ENCODE measurements at regions not wholly inside any gene's neighbourhood (a gene's known extent, or its start where the extent isn't known, plus 50 kb on each side); places are given as distances from the start of the nearest gene placed in this dataset.

DNA sequence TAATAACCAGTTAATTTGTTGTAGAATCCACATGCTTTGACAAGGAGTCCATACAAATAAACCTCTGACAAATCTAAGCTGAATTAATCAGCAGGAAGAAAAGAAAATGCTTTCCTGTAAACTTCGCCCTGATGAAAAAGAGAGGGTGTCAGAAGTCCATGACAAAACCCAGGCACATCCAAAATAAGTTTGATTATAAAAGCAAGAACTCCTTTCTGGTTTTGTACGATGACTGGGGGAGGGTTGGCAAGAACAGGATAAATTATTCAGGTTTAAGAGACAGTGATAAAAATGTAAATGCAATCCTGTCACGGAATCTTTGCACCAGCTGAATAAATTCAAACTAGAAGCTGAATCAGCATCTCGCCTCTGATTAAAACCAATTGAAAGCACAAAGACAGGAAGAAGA lies 469.2 kb upstream of the TNP1 start:
- no peak for DNase-seq

DNA sequence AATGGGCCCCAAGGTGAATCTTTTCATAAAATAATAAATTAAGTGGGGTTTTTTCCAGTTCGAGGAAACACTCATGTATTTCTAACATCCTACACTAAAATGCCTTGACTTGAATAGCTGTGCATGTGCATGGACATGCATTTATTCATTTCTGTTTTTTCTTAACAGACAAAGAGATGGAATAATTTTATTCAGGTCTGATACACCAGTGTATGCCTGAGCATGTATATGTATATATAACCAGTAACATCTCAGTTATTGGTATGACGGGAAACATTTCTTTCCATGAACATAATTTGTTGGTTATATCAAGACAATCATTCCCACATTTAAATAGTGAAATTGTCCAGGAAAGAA lies 468.7 kb upstream of the TNP1 start:
- DNase-seq: no peak

DNA sequence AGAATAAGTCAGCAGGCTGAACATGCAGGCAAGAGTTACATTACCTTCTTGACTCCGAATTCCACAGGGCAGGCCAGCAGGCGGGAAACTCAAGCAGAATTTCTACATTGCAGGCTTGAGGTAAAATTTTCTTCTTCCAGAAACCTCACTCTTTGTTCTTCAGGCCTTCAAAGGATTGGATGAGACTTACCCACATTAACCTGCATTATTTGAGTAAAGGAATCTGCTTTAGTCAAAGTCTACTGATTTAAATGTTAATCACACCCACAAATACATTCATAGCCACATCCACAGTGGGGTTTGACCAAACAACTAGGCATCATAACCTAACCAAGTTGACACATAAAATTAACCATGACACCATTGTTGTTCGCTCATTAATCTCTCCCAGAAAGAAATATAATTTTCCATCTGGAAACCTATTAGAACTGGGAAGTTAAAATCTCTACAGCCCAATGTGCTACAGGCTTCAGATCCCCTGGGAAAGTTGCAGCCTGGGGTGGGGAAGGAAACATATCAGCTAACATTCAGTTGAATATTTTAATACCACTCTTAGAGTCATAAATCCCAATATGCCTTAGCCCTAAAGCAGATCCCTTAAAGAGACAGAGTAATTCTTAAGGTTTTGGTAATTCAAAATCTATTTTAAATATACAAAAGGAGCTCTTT lies 468.2 kb upstream of the TNP1 start:
- no peak for DNase-seq

DNA sequence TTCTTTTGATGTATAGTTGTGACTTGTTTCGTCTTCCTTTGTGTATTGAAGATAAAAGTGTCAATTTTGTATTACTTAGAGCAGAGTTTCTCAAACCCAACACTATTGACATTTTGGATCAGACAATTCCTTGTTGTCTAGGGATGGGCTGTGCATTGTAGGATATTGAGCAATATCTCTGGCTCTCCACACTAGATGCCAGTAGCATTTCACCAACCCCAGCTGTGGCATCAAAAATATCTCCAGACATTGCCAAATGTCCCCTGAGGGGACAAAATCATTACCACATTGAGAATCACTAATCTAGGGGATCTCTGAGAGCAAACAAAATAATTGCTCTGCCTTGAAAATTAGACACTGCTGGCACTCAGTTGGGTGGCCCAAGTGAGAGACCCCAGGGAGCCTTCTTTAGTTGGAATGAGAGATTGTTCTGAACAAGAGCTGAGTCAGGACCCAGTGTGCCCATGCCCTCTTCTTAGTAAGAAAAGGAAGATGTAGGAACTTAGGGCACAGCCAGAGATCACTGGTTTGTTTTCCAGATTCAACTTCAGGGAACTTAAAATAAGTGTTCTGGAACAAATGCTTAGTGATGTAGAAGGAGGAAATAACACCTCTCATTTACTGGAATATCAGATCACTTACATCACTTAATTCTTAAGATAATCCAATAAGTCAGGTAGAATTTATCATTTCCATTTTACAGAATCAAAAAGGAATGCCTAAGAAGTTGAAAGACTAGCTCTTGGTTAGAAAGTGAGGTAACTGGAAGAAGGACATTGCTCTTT lies 466.6 kb upstream of the TNP1 start:
- DNase-seq: no peak

DNA sequence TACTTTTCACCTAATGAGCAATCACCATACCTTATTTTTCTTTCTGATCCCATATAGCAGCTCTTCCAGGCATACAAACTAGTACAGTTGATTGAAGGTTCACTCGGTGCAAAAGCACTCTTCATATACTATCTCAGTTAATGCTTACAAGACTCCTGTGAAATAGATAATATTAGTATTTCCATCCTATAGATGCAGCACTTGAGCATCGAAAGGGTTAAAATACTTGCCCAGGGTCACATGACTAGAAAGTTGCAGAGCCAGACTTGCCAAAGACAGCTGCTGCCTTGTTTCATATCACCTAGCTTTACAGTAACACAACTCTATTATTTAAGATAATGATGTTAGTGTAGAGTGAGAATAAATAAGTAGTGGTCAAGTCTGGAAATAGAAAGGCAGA lies 466.0 kb upstream of the TNP1 start:
- no peak for DNase-seq

DNA sequence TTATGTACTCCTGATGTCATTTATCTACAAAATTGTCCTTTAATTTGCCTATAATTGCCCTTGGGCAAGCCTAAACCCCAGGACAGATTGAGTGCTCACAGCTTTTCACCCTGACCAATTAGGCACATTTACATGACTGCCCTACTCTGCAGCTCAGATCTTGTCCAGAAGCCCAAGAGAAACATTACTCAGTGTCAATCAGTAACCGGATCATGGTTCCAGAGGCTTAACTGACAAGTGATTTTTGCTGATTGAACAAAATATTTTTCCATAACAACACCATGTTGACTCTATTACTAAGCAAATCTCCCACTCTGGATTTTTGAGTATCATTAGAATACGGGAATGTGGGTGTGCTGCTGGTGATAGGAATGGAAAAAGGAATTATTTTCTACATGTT lies 465.4 kb upstream of the TNP1 start:
- no peak for DNase-seq

DNA sequence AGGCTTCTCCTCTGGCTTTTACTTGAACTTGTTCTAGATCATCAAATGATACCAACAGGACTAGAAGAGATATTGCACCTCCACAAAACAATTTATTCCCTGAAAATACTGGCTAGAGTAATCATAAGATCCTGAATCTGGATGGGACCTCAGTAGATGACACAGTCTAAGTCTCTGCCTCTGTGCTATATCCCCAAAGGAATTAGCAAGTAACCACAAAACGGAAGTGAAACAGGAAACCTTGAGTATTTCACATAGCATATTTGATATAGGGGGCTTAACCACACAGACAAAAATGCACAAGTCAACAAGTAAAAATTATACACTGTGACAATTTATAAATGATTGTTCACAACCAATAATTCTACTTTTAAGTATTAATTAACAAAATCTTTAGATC lies 456.9 kb upstream of the TNP1 start:
- DNase-seq: no peak

DNA sequence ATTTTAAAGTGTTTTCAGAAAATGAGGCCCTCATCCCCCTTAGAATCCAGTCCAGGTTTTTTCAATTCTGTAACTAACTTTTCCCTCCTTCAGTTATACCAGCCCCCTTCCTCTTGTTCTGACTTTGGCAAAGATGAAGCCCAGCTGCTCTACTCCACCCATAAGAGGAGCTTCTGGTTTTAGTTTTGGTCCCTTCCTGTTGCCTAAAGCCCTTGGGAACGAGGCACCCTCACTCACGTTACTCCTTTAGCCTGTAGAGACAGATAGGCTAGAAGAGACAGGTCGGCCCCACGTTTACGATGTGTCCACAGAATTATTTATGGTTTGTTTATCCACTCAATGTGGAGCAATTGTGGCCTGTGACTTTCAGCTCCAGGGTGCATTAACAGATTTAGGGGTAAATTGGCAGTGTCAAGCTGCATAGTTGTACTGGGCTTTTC lies 454.2 kb upstream of the TNP1 start:
- DNase-seq: no peak

DNA sequence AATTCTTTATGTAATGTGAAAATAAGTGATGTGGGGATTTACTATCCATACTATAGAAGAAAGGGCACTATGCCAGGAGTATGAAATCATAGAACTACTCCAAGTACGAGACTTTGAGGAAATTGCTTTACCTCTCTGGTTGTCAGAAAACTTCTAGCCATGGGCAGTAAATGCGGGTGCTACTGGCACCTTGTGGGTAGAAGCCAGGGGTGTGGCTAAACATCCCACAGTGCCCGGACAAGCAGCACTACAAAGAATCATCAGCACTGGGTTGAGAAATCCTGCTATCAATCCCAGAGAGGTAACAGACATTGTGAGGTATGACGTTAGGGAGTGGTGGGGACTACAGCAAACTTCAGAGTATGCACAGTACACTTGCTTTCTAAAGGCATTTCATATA lies 453.5 kb upstream of the TNP1 start:
- no peak for DNase-seq

DNA sequence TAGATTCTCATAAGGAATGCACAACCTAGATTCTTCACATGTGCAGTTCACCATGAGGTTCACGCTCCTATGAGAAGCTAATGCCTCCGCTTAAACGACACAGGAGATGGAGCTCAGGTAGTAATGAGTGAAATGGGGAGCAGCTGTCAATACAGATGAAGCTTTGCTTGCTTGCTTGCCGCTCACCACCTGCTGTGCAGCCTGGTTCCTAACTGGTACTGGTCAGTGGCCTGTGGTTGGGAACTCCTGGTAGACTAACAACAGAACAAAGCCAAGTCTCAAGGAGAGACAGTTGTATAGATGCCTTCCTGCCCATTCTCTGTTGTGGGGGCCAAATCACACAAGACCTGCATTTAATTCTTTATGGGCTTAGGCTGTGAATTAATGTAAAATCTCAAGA lies 449.2 kb upstream of the TNP1 start:
- no peak for DNase-seq

DNA sequence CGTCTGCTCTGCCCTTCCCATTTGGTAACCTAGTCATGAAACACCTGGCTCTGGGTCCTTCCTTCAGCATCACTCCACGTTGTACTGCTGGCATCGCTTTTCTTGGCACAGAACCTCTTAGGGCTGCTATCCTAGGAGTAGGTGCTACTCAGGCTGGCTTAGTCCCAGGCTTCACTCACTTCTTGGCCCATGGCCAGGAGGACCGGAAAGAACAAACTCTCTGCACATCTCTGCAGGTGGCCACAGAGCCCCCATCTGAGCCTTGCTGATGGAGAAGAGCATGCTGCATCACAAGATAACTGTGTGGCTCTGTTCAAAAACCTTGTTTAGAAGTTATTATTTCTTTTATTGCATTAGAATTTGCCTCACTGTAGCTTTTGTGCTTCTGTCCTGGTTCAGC lies 447.2 kb upstream of the TNP1 start:
- DNase-seq: no peak

DNA sequence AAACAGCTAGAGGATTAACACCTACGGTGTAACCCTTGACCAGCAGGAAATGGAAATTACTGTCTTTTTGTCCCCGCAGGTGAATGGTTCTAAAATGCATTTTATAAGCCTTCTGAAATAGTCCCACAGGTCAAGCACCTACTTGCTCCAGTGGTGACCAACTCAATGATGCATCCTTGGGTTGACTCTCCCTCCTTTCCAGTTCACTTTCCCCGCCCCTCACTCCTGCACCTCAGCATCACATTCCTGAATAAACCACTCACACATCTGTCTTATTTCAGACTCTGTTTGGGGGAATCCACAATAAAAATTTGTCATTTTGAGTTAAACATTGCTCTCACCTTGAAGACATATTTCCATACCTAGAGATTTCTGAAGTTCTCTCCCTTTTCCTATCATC lies 446.0 kb upstream of the TNP1 start:
- no peak for DNase-seq

DNA sequence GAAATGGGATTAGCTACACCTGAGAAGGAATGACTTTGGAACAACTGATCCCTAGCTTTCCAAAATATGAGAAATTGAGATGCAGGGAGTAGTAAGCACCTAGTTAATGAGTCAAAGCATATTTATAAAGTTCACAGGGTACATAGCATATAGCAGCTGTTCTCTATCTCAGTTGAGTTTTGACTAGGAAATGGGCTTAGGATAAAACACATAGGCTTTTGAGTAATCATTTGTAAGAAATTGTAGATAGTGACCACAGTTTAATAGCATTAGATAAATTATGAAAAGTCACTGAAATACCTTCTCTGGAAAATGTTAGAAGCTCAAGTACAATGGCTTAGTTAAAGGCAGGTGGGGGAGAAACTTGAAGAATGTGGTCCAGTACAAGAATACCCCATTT lies 444.7 kb upstream of the TNP1 start:
- DNase-seq: no peak

DNA sequence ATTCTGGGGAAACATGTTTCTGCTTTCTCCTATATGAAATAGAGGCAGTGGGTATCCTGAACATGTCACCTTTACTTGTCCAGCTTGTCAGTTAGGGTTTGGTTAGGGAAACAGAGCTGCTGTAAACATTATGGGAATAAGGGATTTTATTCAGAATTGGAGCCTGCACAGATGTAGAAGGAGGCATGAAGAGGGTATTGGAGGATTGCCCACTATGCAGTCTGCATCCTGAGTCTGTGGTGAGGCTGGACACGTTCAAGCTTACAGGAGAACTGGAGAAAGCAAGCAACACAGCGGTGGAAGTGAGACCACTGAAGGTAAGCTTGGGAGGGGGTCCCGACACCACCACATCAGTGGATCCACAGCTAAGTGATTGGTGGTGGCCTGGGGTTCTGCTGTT lies 443.0 kb upstream of the TNP1 start:
- no peak for DNase-seq

DNA sequence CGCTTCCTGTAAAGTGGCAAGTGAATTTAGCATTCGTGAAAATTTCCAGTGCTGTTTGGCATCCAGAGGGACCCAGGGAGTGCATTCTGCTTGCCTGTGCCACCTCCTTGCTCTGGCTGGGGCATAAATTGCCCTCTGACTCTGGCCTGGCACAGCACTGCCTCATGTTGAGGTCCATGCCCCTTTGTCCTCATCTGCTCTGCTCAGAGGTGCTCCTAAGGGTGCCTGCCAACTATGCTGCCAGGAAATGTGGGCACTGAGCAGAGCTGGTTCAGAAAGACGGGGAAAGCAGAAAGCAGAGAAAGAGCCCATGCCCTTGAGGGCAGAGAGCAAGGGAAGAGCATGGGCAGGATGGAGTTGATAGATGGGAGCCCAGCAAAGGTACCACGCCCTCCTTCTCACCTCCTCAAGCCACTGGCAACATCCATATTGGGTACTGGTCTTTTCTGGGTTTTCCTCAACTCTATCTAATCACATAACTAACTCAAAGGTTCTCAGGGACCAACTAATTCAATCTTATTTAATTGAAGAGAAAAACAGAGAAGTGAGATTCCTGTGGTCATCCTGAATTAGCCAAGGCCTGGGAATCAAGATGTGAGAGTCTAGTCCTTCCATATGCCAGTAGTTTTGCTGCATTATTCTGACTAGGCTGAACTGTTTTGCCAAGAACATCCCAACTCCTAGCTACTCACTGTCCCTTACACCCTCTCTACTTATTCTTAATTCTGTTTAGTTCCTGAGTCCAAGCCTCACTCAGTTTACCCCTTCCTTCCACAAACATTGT lies 441.5 kb upstream of the TNP1 start:
- no peak for DNase-seq

DNA sequence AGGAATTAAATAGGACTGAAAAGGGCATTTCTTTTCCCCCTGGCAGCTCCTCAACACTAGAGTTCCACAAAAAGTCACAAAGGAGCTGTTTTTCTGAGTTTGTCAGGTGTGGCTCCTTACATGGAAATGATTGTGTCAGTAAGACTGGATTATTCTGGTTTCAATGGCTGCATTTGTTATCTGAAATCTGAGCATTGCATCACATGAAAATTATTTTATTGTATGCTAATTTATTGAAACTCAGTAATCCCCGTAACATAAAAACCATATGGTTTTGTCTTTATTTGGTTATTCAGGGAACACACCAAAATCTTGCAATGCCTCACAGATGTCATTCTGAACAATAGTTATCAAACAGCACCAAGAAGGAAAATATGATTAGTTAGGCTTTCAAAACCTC lies 439.7 kb upstream of the TNP1 start:
- no peak for DNase-seq

DNA sequence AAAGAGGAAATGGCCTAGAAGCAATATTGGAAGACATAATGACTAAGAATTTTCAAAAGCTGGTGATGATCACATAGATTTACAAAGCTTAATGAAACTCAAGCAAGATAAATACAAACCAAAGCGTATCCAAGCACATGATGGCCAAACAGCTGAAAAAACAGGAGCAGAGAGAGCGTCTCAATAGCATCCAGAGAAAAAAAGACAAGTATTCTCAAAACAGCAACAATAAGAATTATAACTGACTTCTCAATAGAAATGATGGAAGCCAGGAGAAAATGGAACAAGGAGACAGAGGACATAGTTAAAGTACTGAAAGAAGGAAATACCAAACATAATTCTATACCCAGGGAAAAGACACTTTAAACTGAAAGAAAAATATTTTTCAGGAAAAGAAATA lies 437.2 kb upstream of the TNP1 start:
- no peak for DNase-seq

DNA sequence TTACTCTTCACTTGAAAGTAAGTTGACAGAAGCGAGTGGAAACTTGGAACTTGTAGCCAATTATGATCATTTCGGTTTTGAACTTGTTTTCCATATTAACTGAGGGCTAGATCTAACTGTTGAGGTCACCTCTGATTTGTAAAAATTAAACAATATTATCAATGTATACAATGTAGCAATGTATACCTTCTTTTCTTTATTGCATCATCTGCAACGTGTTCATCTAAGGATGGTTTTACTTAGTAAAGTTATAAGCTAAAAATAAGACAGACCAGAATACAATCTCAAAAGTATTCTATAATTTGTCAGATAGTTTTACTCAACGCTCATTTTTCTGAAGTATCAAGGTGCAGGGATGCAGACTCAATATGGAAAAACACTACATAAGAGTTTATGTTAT lies 435.0 kb upstream of the TNP1 start:
- DNase-seq: no peak

DNA sequence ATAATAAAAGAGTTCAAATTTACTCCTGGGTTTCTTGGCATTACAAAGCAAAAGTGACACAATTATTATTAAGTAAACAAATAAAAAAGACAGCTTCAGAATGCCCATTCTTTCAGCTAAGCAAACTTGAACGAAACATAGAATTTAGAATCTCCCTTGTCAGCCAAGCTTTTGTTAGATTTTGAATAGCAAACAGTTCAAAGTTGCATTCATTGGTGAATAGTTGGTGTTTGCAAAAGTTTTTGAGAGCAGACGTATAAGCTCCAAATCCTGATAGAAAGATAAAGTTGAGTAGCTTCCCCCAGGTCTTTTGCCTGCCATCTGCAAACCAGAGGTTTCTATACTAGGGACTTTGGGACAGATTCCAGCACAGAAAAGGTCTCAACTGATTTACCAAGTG lies 434.3 kb upstream of the TNP1 start:
- DNase-seq: no peak

DNA sequence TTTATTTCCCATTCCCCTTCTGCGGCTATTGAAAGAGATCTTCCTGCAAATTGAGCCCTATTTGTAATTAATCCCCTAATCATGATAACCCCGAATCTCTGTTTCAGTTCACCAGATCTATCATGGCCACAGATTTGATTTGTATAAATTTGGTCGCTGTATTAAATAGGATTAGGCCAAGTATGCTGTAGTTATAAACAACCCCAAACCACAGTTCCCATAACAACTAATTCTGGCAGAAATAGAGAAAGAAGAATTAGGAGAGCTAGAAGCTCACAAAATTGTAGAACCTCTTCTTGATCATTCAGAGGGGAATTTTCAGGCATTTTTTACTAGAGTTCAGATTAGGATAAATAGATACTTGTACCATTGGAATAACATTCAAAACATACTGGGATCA lies 433.7 kb upstream of the TNP1 start:
- no peak for DNase-seq

DNA sequence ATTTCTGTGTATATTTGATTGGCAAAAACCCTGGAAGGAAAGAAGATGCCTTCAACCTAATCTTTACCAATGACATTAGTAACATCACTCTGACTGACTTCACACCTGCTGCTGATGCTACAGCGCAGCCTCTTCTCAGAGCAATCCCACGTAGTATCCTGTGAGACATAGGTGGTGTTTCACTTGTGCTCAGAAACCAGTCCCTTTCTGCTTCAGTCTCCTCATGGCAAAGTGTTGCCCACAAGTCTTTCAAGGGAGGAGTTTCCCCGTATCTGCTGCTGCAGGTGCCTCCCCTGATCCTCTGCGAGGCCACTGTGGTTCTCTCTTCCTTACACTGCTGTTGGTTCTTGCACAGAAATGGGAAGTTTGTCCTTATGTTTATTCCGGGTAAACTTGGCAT lies 433.2 kb upstream of the TNP1 start:
- no peak for DNase-seq

DNA sequence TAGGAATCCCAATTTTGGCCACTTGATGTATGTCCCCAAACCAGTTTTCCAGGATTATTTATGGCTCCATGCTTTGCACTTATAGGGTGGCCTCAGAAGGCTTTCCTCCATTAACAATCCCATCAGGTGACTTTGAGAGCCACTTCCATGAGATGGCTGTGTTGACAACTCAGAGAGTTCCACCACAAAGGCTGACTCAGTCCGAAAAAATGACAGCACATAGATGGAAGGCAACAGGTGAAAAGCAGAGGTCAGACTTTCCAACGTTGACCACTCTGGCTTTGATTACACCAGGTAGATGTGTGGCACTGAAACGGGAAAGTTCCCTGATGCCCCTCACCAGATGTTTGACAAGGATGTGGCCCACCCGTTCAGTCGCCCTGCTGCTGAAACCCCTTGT lies 431.4 kb upstream of the TNP1 start:
- no peak for DNase-seq

DNA sequence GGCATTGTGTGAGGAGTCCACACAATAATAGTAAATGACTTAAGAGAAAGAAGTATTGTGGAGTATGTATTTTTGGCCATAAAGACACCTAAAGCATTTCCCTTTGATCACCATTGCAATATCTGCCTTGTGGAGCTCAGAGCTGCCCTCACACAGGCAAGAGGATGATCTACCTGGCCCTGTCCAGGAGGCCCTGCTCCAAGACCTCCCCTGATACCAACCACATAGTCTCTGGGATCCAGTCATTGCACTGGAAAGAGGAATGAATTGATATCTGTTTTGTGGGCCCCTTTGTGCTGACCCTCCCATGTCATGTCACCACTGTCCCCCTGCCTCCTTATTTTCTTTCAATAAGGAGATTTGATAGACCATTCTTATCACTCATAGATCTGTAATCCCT lies 430.6 kb upstream of the TNP1 start:
- DNase-seq: no peak

DNA sequence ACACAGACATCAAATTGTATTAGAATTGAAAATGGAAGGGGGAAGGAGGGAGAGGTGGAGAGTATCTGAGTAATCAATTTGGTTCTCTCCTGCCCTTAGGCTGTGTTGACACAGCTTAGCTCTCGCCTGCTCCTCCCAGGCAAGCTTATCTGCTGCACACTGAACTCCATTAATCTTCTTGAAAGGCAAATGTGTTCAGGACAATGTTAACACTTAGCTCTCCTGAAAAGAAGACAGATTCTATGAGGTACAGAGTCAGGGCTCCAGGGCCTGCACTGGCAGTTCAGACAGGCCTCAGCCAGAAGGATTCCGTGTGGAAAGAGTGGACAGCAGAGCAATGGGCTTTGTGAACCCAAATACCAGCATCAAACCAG lies 430.0 kb upstream of the TNP1 start:
- no peak for DNase-seq
